ENCODE measurements at regions not wholly inside any gene's neighbourhood (a gene's known extent, or its start where the extent isn't known, plus 50 kb on each side); places are given as distances from the start of the nearest gene placed in this dataset.

DNA sequence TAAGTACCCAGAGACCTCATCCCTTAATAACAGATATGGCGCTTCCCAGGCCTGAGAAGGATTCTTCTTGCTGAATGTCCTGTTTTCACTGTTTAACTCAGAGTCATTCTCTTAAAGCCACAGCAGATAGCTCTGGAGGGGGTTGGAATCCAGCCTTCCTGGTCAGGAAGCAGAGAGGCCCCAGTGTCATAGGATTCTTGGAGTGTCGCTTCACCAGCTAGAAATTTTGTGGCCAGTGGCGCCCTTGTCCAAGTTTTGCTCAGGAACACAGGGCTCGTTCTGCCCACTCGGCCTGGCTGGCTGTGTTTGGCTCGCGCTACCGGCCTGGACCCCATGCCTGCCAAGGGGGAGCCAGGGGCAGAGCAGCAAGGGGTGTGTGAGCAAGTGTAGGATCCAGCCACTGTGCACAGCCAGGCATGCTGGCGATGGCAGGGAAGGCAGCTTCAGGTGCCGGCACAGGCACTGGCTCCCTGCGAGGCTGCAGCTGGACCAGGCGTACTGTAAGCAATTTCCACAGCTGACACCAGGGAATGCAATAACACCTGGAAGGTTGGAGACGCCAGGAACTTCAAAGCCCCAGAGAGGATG is 214.8 kb upstream of the SESN3 start:
- H3K9me3 ChIP-seq (ENCODE audit: low read depth): no peaks in the 10 kb centered on the region
- no peak overlapping the region for H3K4me3 ChIP-seq
- DNase-seq (ENCODE audit: low spot score): no peak
- no peaks in the 10 kb centered on the region for H3K36me3 ChIP-seq (replicated peaks; ENCODE audit: insufficient read depth, low read depth)
- no peaks in the 10 kb centered on the region for H3K27me3 ChIP-seq
- no peaks in the 10 kb centered on the region for H3K4me1 ChIP-seq (ENCODE audit: insufficient read depth)
- H2AFZ ChIP-seq: no peak overlapping the region
- 88% methylated on average over 13 of the region's 13 CpGs for WGBS (ENCODE audit: low lambda C conversion rate, missing lambda C conversion rate)
- no peak overlapping the region for H3K27ac ChIP-seq
- H4K20me1 ChIP-seq (ENCODE audit: insufficient read depth, poor library complexity, severe bottlenecking): no peaks in the 10 kb centered on the region
- H3K4me2 ChIP-seq: no peak overlapping the region
- H3K9me2 ChIP-seq (replicated peaks; ENCODE audit: insufficient read depth): no peaks in the 10 kb centered on the region
- TF ChIP-seq, protein P1, sequence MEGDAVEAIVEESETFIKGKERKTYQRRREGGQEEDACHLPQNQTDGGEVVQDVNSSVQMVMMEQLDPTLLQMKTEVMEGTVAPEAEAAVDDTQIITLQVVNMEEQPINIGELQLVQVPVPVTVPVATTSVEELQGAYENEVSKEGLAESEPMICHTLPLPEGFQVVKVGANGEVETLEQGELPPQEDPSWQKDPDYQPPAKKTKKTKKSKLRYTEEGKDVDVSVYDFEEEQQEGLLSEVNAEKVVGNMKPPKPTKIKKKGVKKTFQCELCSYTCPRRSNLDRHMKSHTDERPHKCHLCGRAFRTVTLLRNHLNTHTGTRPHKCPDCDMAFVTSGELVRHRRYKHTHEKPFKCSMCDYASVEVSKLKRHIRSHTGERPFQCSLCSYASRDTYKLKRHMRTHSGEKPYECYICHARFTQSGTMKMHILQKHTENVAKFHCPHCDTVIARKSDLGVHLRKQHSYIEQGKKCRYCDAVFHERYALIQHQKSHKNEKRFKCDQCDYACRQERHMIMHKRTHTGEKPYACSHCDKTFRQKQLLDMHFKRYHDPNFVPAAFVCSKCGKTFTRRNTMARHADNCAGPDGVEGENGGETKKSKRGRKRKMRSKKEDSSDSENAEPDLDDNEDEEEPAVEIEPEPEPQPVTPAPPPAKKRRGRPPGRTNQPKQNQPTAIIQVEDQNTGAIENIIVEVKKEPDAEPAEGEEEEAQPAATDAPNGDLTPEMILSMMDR (IDR thresholded peaks at IDR 0.05; ENCODE audit: poor library complexity): no peak
- TF ChIP-seq EZH2phosphoT487 (IDR thresholded peaks at IDR 0.05; ENCODE audit: low read depth, severe bottlenecking, unreplicated experiment): no peak
- no peak for TF ChIP-seq EZH2 (IDR thresholded peaks at IDR 0.05; ENCODE audit: borderline replicate concordance)
- no peaks in the 10 kb centered on the region for H3K79me2 ChIP-seq

DNA sequence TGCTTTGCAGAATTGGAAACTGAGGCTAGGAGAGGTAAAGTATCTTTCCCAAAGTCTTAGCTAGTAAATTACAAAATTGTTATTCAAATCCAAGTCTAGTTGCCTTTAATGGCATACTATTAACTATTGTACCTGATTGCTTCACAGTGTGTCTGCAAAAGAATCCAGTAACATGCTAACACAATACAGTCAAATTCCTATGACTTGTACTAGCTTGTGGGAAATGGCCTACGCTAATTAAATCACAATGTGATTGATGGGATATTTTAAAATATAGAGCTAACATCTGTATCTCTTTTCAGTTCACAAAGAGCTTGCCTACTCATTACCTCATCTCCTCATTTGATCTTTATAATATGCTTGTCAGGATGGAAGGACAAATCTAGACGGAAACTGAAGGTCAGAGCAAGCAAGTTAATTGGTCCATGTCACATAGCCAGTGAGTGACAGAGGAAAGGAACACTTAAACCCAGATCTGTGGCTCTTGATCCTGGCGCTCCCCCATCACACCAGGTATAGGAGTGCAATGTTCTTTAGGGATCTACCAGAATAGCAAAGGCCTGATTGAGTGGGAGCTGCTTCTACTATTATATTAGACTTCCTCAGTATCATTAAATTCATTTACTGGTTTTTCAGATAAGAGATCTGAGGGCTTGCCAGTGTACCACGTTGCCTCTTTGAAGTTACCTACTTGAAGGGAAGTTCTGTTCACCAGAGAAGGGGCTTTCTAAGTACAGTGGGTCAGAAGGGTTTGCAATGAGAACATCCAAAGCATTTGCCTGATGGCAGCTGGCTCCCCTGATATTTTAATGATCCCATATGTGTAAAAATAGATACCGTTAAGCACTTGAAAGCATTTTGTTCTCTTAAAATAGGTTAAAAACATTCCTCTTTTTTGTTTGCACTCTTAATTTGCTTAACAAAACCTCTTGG is 213.6 kb upstream of the SESN3 start:
- Histone ChIP-seq H3K9me3 (ENCODE audit: low read depth) (no peaks in the 10 kb centered on the region), H3K9me2 (replicated peaks; ENCODE audit: insufficient read depth) (no peaks in the 10 kb centered on the region), H3K4me1 (ENCODE audit: insufficient read depth) (no peaks in the 10 kb centered on the region), H3K27me3 (no peaks in the 10 kb centered on the region), H4K20me1 (ENCODE audit: insufficient read depth, poor library complexity, severe bottlenecking) (no peaks in the 10 kb centered on the region), H3K4me3 (no peak overlapping the region), H2AFZ (no peak overlapping the region), H3K27ac (no peak overlapping the region), H3K79me2 (no peaks in the 10 kb centered on the region), H3K36me3 (replicated peaks; ENCODE audit: insufficient read depth, low read depth) (no peaks in the 10 kb centered on the region), H3K4me2 (no peak overlapping the region)
- TF ChIP-seq EZH2phosphoT487 (IDR thresholded peaks at IDR 0.05; ENCODE audit: low read depth, severe bottlenecking, unreplicated experiment) (no peak), EZH2 (IDR thresholded peaks at IDR 0.05; ENCODE audit: borderline replicate concordance) (no peak)
- TF ChIP-seq, protein P1 (IDR thresholded peaks at IDR 0.05; ENCODE audit: poor library complexity): no peak
- 58% methylated on average over 5 of the region's 5 CpGs for WGBS (ENCODE audit: low lambda C conversion rate, missing lambda C conversion rate)
- DNase-seq (ENCODE audit: low spot score): no peak

DNA sequence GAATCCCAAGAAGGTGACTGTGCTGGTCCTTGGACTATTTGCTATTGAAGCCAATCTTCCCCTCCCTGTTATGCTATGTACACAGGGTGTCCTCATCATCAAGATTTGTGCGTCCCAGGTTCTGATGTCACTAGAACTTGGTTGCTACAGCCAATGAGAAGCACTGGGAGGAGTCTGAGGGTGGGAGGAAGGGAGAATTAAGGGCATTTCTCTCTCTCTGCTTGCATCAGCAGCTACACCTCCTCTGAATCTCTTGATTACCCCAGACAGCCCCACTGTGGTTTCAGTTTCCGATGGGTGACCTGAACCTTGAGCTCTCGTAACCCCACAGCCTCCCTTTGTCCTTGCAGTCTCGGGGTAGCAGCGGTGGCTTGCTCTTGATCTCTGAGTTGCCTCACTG is 212.4 kb upstream of the SESN3 start:
- Histone ChIP-seq H3K4me2 (no peak overlapping the region), H4K20me1 (ENCODE audit: insufficient read depth, poor library complexity, severe bottlenecking) (no peaks in the 10 kb centered on the region)
- no peak for DNase-seq (ENCODE audit: low spot score)

More for the DNA sequence above, 212.4 kb upstream of the SESN3 start:
- Histone ChIP-seq H3K27me3 (no peaks in the 10 kb centered on the region), H3K9me2 (replicated peaks; ENCODE audit: insufficient read depth) (no peaks in the 10 kb centered on the region), H3K36me3 (replicated peaks; ENCODE audit: insufficient read depth, low read depth) (no peaks in the 10 kb centered on the region), H2AFZ (no peak overlapping the region), H3K79me2 (no peaks in the 10 kb centered on the region), H3K4me3 (no peak overlapping the region), H3K27ac (no peak overlapping the region), H3K4me1 (ENCODE audit: insufficient read depth) (no peaks in the 10 kb centered on the region), H3K9me3 (ENCODE audit: low read depth) (no peaks in the 10 kb centered on the region)
- TF ChIP-seq EZH2 (IDR thresholded peaks at IDR 0.05; ENCODE audit: borderline replicate concordance) (no peak), EZH2phosphoT487 (IDR thresholded peaks at IDR 0.05; ENCODE audit: low read depth, severe bottlenecking, unreplicated experiment) (no peak)
- TF ChIP-seq, protein P1 (IDR thresholded peaks at IDR 0.05; ENCODE audit: poor library complexity): no peak
- 93% methylated on average over 5 of the region's 5 CpGs for WGBS (ENCODE audit: low lambda C conversion rate, missing lambda C conversion rate)
